Common myeloid progenitor, CD34-positive (primary cell): ENCODE measurements at regions not wholly inside any gene's neighbourhood (a gene's known extent, or its start where the extent isn't known, plus 50 kb on each side); places are given as distances from the start of the nearest gene placed in this dataset.

Experiments
- CTCF ChIA-PET: fragments of 350-600 bp; sonication (Branson Sonifier 250); formaldehyde crosslinking; loops from one replicate; lab custom pipeline; 2021; ENCODE audit warnings: antibody characterized with exemption; lab: Charles Lee
- POLR2A ChIA-PET: fragments of 350-600 bp; sonication (Branson Sonifier 250); formaldehyde crosslinking; loops from one replicate; lab custom pipeline; 2021; ENCODE audit warnings: antibody characterized with exemption; lab: Charles Lee
- DNase-seq, 3 donors: peaks; one replicate each; pipeline versions ENCODE4 v3.0.0 to v3.0.0-alpha.2; 2013
- H3K27ac ChIP-seq, 2 experiments: 1 replicate in 1 of 2; 2 replicates in 1 of 2; pipeline ENCODE4 v1.7.0; 2013; ENCODE audit warnings: inconsistent platforms in 2 of 2, low read length in 2 of 2, mild to moderate bottlenecking in 2 of 2, low read depth in 1 of 2, moderate library complexity in 1 of 2; ENCODE audit not compliant: severe bottlenecking in 2 of 2, insufficient read depth in 1 of 2, poor library complexity in 1 of 2
- H3K27me3 ChIP-seq, 5 experiments: replicated peaks in 2 of 5; 1 replicate in 3 of 5; 2 replicates in 2 of 5; pipeline versions ENCODE4 v1.6.1 to v1.7.0; 2013; ENCODE audit warnings: low read length in 4 of 5, mild to moderate bottlenecking in 2 of 5, moderate library complexity in 2 of 5, inconsistent platforms in 1 of 5; ENCODE audit not compliant: insufficient read depth in 5 of 5, control insufficient read depth in 4 of 5
- H3K36me3 ChIP-seq, 4 experiments: 1 replicate in 2 of 4; 2 replicates in 2 of 4; pipeline versions ENCODE4 v1.6.1 to v1.7.0; 2013; ENCODE audit warnings: low read length in 3 of 4, control low read depth in 1 of 4, mild to moderate bottlenecking in 1 of 4; ENCODE audit not compliant: control insufficient read depth in 4 of 4, insufficient read depth in 4 of 4
- H3K4me1 ChIP-seq, 4 experiments: 1 replicate in 3 of 4; 2 replicates in 1 of 4; pipeline versions ENCODE4 v1.6.1 to v1.7.1; 2013; ENCODE audit warnings: low read length in 3 of 4, mild to moderate bottlenecking in 3 of 4, control low read depth in 1 of 4, inconsistent platforms in 1 of 4, moderate library complexity in 1 of 4; ENCODE audit not compliant: control insufficient read depth in 4 of 4, insufficient read depth in 4 of 4; ENCODE audit errors: control extremely low read depth in 1 of 4
- H3K4me3 ChIP-seq, 7 experiments: 1 replicate in 4 of 7; 2 replicates in 3 of 7; pipeline versions ENCODE4 v1.5.1 to v1.7.0; 2013; ENCODE audit warnings: mild to moderate bottlenecking in 7 of 7, low read length in 6 of 7, moderate library complexity in 6 of 7, inconsistent platforms in 2 of 7, low read depth in 2 of 7, control low read depth in 1 of 7; ENCODE audit not compliant: insufficient read depth in 4 of 7, control insufficient read depth in 1 of 7; ENCODE audit errors: extremely low read depth in 1 of 7
- H3K9me3 ChIP-seq, 5 experiments: 1 replicate in 4 of 5; 2 replicates in 1 of 5; pipeline versions ENCODE4 v1.6.1 to v1.7.1; 2013; ENCODE audit warnings: low read length in 4 of 5, mild to moderate bottlenecking in 2 of 5, inconsistent platforms in 1 of 5, low read depth in 1 of 5, moderate library complexity in 1 of 5; ENCODE audit not compliant: control insufficient read depth in 4 of 5, insufficient read depth in 2 of 5; ENCODE audit errors: control extremely low read depth in 1 of 5
- WGBS: methylation state at CpG from one replicate; pipeline ENCODE4 v1.1.5; 2013; ENCODE audit not compliant: insufficient coverage; 5-methylcytosine and 5-hydroxymethylcytosine counted together

- no peak overlapping the region for H3K4me3 ChIP-seq
- POLR2A ChIA-PET = no interaction called here
- no peaks in the 10 kb centered on the region for H3K27me3 ChIP-seq
- H3K36me3 ChIP-seq = no peaks in the 10 kb centered on the region
- CTCF ChIA-PET = no interaction called here
- WGBS = 86% methylated on average over 1 of the region's 1 CpG
- peaks cover 0 to 8% (median 0%) of the 10 kb centered on the region in 5 experiments for H3K9me3 ChIP-seq
- H3K27ac ChIP-seq = no peak overlapping the region
- no peak for DNase-seq
- H3K4me1 ChIP-seq = no peaks in the 10 kb centered on the region
These were observed 464.9 kb downstream of the ELAVL2 start for GRCh38 chr9:23361096-23361495.

GRCh38 chr9:23372703-23373102 lies 453.3 kb downstream of the ELAVL2 start:
- Histone ChIP-seq H3K27me3 (no peaks in the 10 kb centered on the region), H3K4me1 (no peaks in the 10 kb centered on the region), H3K9me3 (no peaks in the 10 kb centered on the region), H3K4me3 (no peak overlapping the region), H3K27ac (no peak overlapping the region), H3K36me3 (no peaks in the 10 kb centered on the region)
- CTCF ChIA-PET = no interaction called here
- no peak for DNase-seq
- POLR2A ChIA-PET = no interaction called here
- WGBS = no CpG with 5 or more reads among the region's 1 CpG

- no peaks in the 10 kb centered on the region for H3K9me3 ChIP-seq
- POLR2A ChIA-PET = no interaction called here
- H3K4me1 ChIP-seq = no peaks in the 10 kb centered on the region
- H3K36me3 ChIP-seq = no peaks in the 10 kb centered on the region
- no peaks in the 10 kb centered on the region for H3K27me3 ChIP-seq
- no peak overlapping the region for H3K27ac ChIP-seq
- H3K4me3 ChIP-seq = no peak overlapping the region
- CTCF ChIA-PET = no interaction called here
- 85% methylated on average over 2 of the region's 2 CpGs for WGBS
- no peak for DNase-seq
These were observed 450.5 kb downstream of the ELAVL2 start for GRCh38 chr9:23375511-23375910.

GRCh38 chr9:23379842-23380241 lies 446.2 kb downstream of the ELAVL2 start:
- ChIA-PET CTCF (no interaction called here), POLR2A (no interaction called here)
- WGBS = 91% methylated on average over 4 of the region's 4 CpGs
- no peaks in the 10 kb centered on the region for H3K4me1 ChIP-seq
- peaks cover 0 to 4% (median 0%) of the 10 kb centered on the region in 5 experiments for H3K9me3 ChIP-seq
- DNase-seq = no peak
- H3K36me3 ChIP-seq = no peaks in the 10 kb centered on the region
- no peak overlapping the region for H3K4me3 ChIP-seq
- H3K27ac ChIP-seq = no peak overlapping the region
- H3K27me3 ChIP-seq = no peaks in the 10 kb centered on the region

GRCh38 chr9:23380821-23381220 lies 445.2 kb downstream of the ELAVL2 start:
- Histone ChIP-seq H3K27me3 (no peaks in the 10 kb centered on the region), H3K9me3 (peaks cover 0 to 4% (median 0%) of the 10 kb centered on the region in 5 experiments), H3K36me3 (no peaks in the 10 kb centered on the region), H3K4me3 (no peak overlapping the region), H3K4me1 (no peaks in the 10 kb centered on the region), H3K27ac (no peak overlapping the region)
- ChIA-PET CTCF (no interaction called here), POLR2A (no interaction called here)
- no peak for DNase-seq

GRCh38 chr9:23382418-23382817 lies 443.6 kb downstream of the ELAVL2 start:
- ChIA-PET CTCF (no interaction called here), POLR2A (no interaction called here)
- Histone ChIP-seq H3K9me3 (peaks cover 0 to 4% (median 0%) of the 10 kb centered on the region in 5 experiments), H3K4me1 (no peaks in the 10 kb centered on the region), H3K4me3 (no peak overlapping the region), H3K27me3 (no peaks in the 10 kb centered on the region), H3K36me3 (no peaks in the 10 kb centered on the region), H3K27ac (no peak overlapping the region)
- no peak for DNase-seq
- WGBS = 85% methylated on average over 2 of the region's 2 CpGs

GRCh38 chr9:23394189-23394588 lies 431.9 kb downstream of the ELAVL2 start:
- DNase-seq = no peak
- CTCF ChIA-PET = no interaction called here
- no peaks in the 10 kb centered on the region for H3K36me3 ChIP-seq
- no peak overlapping the region for H3K27ac ChIP-seq
- no CpG with 5 or more reads among the region's 4 CpGs for WGBS
- POLR2A ChIA-PET = no interaction called here
- H3K4me1 ChIP-seq = no peaks in the 10 kb centered on the region
- H3K9me3 ChIP-seq = no peaks in the 10 kb centered on the region
- no peak overlapping the region for H3K4me3 ChIP-seq
- H3K27me3 ChIP-seq = no peaks in the 10 kb centered on the region
